Mucosa of gallbladder (tissue), 1 donor: ENCODE measurements at regions not wholly inside any gene's neighbourhood (a gene's known extent, or its start where the extent isn't known, plus 50 kb on each side); places are given as distances from the start of the nearest gene placed in this dataset.
"Not testable (repeated sequence)": the region's sequence is repeated elsewhere in the genome, so short reads cannot be mapped to it uniquely, and the experiment has no call there.

Source experiments
- DNase-seq: peaks from one replicate; pipeline ENCODE4 v3.0.0-alpha.2; 2020; ENCODE audit warnings: low spot score
- donor health status: DM: no; HTN: no; CAD: no.

DNA sequence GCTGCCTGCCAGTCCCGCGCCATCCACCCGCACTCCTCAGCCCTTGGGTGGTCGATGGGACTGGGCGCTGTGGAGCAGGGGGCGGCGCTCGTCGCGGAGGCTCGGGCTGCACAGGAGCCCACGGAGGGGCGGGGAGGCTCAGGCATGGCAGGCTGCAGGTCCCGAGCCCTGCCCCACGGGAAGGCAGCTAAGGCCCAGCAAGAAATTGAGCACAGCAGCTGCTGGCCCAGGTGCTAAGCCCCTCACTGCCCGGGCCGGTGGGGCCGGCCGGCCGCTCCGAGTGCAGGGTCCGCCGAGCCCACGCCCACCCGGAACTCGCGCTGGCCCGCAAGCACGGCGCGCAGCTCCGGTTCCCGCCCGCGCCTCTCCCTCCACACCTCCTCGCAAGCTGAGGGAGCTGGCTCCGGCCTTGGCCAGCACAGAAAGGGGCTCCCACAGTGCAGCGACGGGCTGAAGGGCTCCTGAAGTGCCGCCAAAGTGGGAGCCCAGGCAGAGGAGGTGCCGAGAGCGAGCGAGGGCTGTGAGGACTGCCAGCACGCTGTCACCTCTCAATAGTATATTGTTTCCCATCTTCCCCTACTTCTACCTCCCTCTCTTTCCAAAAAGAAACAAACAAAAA is 219.6 kb downstream of the BAMBI start:
- DNase-seq: not testable (repeated sequence)

DNA sequence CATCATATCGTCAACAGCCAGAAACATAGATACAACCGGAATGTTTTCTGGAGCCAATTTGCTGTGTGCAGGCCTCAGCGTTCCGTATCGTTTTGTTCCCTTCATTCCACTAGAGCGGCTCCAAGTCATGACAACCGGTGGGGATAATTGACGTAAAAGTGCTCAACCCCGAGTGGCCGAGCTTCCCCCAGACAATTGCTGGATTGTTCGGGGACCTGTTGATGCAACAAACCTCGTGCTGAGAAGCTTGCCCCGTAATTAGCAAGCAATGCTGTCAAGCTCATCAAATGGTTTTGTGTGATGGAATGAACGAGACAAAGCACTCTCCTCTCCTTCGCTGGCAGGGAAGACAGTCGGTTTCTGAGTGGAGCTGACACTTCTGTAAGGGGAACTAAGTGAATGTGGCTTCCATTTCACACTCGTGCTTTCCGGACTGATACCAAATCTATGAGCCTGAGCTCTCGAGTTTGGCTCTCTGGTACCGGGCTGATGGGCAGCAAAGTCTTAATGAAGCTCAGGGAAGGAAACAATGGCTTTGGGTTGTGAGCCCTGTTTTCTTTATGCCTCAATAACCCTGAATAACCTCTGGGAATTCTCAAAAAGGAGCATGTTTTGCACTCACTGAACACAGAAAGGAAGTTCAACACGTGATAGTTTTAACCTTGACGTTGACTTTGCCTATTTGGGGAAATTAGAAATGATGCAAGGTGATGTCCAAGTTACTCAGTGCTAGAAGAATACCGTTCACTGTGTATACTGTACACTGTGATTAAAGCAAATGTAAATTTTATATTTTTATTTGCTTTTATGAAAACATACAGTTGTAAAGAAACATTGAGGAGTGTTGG is 220.5 kb downstream of the BAMBI start:
- no peak for DNase-seq

GRCh38 chr10:28902215-28902614 is 224.9 kb downstream of the BAMBI start:
- DNase-seq: no peak

GRCh38 chr10:28903063-28903462 is 225.7 kb downstream of the BAMBI start:
- no peak for DNase-seq

- no peak for DNase-seq
Observed at GRCh38 chr10:28903736-28904135, 226.4 kb downstream of the BAMBI start.

GRCh38 chr10:28905371-28905770 is 228.1 kb downstream of the BAMBI start:
- no peak for DNase-seq

- DNase-seq: no peak
Observed at GRCh38 chr10:28906011-28906411, 228.7 kb downstream of the BAMBI start.

GRCh38 chr10:28906415-28906814 is 229.1 kb downstream of the BAMBI start:
- no peak for DNase-seq

DNA sequence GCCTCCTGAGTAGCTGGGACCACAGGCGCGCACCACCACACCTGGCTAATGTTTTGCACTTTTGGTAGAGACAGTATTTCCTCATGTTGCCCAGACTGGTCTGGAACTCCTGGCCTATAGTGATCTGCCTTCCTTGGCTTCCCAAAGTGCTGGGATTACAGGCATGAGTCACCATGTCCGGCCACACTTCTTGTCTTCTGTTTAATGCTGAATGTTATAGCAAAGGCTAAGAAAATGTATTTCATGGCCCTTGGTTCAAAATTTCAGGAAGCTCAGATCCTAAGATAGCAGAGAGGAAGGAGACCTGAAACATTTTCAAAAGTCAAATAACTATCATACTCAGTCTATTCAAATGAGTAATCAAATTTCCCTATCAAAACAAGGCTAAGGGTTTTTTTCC is 229.6 kb downstream of the BAMBI start:
- DNase-seq: no peak

GRCh38 chr10:28909875-28910274 is 232.6 kb downstream of the BAMBI start:
- no peak for DNase-seq

DNA sequence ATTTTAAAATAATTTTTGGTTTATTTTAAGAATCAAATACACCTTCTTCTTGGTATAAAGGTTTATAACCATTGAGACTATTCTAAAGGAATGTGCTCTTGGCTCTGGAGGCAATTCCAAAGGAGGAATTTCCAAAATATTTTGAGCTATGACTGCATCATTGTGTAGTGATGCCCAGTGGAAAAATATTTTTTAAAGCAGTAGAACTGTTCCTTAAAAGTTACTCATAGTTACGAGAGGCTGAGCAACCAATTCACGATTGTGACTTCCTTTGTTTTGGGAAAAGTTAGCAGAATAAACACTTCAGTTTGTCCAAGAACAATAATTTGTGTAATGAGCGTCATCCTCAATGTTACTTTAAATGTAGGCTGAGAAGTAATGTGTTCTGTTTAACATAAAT is 233.6 kb downstream of the BAMBI start:
- no peak for DNase-seq

- not testable (repeated sequence) for DNase-seq
Observed at GRCh38 chr10:28911511-28911910, 234.2 kb downstream of the BAMBI start.

DNA sequence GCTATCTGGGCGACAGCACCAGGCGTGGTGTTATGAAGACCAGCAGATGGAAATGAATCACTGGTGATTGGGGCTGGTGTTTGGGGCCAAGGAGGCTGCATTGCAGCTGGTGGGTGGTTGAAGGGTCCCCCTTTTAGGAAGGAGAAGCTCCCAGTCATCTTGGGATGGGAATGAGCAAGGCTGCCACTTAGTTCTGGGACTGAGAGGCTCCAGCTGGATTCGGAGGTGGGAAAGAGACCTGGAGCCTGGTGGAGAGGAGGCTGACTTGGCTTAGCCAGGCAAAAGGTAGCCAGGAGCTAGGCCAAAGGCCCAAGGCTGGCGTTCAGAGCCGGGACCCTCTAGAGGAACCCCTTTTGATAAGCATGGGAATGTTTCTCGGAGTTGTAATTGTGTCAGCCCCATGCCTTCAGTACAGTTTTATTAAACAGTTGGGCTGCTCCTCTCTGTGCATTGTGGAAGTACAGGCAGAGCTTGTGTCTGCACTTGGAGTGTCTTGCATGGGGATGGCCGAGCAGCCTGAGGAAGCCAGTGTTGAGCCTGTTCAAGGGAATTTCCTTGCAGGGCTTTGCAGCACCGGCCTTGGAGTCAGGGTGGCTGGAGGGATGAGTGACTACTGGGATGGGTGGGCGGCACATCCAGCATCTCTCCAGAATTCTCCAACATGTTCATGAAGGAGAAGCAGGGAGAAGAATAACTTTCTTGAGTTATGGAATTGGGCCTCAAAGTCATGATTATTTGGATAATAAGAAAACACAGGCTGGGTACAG is 234.9 kb downstream of the BAMBI start:
- no peak for DNase-seq

DNA sequence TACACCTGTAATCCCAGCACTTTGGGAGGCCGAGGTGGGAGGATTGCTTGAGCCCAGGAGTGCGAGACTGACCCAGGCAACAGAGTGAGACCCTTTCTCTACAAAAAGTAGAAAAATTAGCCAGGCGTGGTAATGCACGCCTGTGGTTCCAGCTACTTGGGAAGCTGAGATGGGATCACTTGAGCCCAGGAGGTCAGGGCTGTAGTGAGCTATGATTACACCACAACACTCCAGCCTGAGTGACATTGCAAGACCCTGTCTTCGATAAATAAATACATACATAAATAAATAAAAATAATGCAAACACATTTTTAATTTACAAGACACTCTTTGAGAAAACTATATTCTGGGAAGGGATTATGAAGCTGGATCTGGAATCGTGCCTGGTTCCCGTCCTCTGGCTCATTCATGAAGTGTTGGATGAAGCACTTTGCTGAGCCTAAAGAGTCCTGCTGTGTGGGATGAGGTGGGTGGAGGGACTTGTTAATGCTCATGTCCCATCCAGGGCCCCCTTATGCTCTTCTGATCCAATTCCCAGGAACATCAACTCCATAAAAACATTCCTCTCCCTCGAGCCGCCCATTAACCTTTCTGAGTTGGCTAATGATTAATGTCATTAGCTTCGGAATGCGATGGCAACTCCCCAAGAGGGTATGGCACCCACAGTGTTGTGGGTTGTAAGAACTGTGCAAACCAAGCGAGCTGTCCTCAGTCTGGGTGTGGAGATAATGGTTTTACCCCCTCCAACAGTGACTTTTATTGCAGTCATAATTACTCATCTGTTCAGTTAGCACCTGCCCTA is 236.3 kb downstream of the BAMBI start:
- no peak for DNase-seq

DNA sequence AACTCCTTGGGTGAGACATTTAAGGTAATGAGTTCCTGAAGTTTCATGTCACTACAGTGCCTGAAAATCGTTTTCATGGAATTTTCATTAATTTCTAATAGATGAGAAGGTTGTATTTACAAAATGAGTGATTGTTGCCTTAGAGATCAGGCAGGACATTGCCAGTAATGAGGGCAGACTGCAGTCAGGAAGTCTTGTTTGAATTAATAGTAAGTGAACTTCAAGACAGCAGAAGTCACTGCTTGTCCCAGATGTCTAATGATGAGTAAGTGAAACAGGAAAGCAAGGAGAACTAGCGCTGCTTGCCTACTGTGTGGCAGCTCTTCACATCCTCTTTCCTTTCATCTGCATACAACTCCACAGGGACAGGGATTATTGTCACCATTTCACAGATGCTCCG is 237.4 kb downstream of the BAMBI start:
- no peak for DNase-seq

GRCh38 chr10:28915989-28916588 is 238.8 kb downstream of the BAMBI start:
- no peak for DNase-seq

DNA sequence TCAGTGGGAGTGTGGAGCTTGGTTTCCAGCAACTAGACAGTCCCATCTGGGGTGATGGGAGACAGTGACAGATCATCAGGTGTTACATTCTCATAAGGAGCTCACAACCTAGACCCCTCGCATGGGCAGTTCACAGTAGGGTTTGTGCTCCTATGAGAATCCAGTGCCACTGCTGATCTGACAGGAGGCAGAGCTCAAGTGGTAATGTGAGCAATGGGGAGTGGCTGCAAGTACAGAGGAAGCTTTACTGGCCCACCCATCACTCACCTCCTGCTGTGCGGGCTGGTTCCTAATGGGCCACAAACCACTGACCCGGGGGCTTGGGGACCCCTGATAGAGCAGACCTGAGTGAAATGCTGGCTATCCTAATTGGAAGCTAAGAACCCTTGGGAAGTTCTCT is 242.8 kb downstream of the BAMBI start:
- DNase-seq: no peak

DNA sequence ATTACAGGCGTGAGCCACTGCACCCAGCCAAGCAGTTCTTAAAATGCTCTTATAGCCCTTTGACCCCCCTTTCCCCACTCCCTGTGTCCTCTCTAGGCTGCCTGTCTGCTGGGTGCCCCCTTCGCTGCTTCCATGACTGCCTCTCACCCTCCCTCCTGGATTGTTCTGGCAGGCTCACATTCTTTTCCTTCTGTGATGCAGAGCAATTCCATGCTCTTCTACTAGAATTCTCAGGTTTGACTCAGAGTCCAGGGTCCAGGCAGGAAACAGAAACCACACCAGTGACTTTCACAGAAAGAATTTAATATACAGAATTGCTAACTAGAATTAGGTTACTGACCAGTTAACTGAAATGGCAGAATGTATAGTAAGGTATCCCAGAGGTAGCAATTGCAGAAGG is 244.8 kb downstream of the BAMBI start:
- DNase-seq: no peak

DNA sequence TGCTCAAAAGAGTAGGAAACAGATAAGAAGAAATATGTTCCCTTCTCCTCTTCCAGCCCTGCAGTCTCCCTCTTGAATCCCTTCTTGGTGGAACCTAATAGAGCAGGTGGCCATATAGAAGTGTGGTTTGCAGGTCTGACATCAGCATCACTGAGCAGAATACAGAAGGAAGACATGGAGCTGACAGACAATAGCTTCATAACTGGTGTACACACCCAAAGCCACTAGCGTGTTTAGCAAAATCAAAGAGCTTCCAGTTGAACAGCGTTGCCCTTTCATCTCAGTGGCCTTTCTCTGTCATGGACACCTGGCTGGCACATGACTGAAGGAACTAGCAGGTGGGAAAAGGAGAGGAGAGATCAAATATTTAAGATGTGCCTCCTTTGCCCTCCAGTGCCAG is 245.5 kb downstream of the BAMBI start:
- DNase-seq: no peak

GRCh38 chr10:28924717-28925116 is 247.4 kb downstream of the BAMBI start:
- DNase-seq: no peak

DNA sequence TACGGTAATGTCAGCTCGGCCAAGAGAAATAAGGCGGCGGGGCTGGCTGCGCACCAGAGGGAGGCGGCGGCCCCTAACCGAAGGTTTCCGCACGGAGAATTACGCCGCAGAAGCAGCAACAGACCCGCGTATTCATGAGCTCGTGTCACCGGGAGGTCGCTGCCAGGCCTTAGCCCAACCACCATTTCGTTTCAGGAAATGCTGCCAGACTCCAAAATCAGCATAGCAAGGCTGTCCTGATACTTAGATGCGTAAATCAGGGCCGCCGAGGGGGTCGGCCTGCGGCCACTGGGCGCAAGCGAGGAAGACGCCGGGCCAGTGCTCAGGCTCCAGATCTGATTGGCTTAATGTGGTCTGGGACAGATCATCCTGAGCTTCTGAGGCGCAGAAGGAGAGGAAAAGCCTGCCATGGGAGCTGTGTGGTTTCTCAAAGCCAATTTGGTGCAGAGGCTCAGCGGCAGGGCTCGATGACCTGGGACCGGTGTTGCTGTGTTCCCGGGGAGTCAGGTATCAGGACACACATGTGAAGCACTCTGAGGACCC is 247.9 kb downstream of the BAMBI start:
- peak; percentile 16 for DNase-seq
